RWPE2 (cell line): ENCODE measurements at regions not wholly inside any gene's neighbourhood (a gene's known extent, or its start where the extent isn't known, plus 50 kb on each side); places are given as distances from the start of the nearest gene placed in this dataset.

ENCODE experiments used
- ATAC-seq: fragments of 200-7000 bp; cut with Tn5 transposase; 3 replicates; pipeline ENCODE4 v1.9.1; 2021; ENCODE audit warnings: low read depth
- DNase-seq: peaks from one replicate; pipeline ENCODE4 v3.0.0-alpha.2; 2020; ENCODE audit warnings: low spot score
- H3K27ac ChIP-seq: fragments of 450-650 bp; 2 replicates; pipeline ENCODE4 v1.5.1; 2017; ENCODE audit warnings: mild to moderate bottlenecking; ENCODE audit not compliant: poor library complexity, severe bottlenecking
- H3K27me3 ChIP-seq: fragments of 250-450 bp; sonication (Bioruptor Pico); 2 replicates; pipeline ENCODE4 v1.5.1; 2021; ENCODE audit warnings: mild to moderate bottlenecking, moderate library complexity; ENCODE audit not compliant: insufficient read depth, poor library complexity, severe bottlenecking
- H3K36me3 ChIP-seq: fragments of 250-450 bp; sonication (Bioruptor Pico); 2 replicates; pipeline ENCODE4 v1.5.1; 2020; ENCODE audit warnings: low read depth, mild to moderate bottlenecking, moderate library complexity
- H3K4me1 ChIP-seq: fragments of 250-450 bp; sonication (Bioruptor Pico); 2 replicates; pipeline ENCODE4 v1.5.1; 2021; ENCODE audit warnings: mild to moderate bottlenecking, moderate library complexity; ENCODE audit not compliant: insufficient read depth, poor library complexity, severe bottlenecking
- H3K4me3 ChIP-seq: fragments of 250-450 bp; sonication (Bioruptor Pico); 2 replicates; pipeline ENCODE4 v1.5.1; 2021; ENCODE audit warnings: mild to moderate bottlenecking, moderate library complexity; ENCODE audit not compliant: severe bottlenecking
- H3K9me3 ChIP-seq: fragments of 250-450 bp; sonication (Bioruptor Pico); 2 replicates; pipeline ENCODE4 v1.5.1; 2021; ENCODE audit warnings: mild to moderate bottlenecking, moderate library complexity; ENCODE audit not compliant: severe bottlenecking
- TF ChIP-seq, protein P1 (sequence below): fragments of 450-650 bp; IDR thresholded peaks from one replicate; pipeline ENCODE4 v1.5.1; 2017; ENCODE audit warnings: mild to moderate bottlenecking, moderate library complexity; ENCODE audit not compliant: poor library complexity, severe bottlenecking

DNA sequence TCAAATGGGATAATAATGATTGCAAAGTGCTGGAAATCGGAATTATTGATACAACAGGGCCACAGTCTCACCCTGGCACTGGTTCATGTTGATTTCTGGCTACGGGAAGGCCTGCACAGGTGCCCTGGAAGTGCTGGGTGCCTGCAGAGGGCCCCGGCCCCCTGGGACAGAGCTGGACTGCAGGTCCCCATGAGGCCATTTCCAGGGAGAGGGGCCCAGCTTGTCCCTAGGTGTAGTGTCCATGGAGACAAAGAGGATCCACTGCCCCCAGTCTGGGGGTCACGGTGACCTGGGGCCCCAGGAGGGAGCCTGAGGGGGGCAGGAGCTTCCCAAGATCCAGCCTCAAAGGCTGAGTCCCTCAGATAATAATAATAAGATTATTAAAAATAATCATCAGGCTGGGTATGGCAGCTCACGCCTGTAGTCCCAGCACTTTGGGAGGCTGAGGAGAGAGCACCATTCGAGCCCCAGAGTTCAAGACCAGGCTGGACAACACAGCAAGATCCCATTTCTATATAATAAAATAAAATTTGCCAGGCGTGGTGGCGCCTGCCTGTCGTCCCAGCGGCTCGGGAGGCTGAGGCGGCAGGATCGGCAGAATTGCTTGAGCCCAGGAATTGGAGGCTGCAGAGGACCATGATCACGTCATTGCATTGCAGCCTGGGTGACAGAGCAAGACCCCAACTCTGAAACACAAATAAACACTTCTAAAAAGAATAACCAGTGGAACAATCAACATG, 98.1 kb downstream of the MICALL2 start:
- peak; percentile 24 for DNase-seq
- no peaks in the 10 kb centered on the region for H3K4me1 ChIP-seq
- TF ChIP-seq, protein P1, sequence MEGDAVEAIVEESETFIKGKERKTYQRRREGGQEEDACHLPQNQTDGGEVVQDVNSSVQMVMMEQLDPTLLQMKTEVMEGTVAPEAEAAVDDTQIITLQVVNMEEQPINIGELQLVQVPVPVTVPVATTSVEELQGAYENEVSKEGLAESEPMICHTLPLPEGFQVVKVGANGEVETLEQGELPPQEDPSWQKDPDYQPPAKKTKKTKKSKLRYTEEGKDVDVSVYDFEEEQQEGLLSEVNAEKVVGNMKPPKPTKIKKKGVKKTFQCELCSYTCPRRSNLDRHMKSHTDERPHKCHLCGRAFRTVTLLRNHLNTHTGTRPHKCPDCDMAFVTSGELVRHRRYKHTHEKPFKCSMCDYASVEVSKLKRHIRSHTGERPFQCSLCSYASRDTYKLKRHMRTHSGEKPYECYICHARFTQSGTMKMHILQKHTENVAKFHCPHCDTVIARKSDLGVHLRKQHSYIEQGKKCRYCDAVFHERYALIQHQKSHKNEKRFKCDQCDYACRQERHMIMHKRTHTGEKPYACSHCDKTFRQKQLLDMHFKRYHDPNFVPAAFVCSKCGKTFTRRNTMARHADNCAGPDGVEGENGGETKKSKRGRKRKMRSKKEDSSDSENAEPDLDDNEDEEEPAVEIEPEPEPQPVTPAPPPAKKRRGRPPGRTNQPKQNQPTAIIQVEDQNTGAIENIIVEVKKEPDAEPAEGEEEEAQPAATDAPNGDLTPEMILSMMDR: no peak

DNA sequence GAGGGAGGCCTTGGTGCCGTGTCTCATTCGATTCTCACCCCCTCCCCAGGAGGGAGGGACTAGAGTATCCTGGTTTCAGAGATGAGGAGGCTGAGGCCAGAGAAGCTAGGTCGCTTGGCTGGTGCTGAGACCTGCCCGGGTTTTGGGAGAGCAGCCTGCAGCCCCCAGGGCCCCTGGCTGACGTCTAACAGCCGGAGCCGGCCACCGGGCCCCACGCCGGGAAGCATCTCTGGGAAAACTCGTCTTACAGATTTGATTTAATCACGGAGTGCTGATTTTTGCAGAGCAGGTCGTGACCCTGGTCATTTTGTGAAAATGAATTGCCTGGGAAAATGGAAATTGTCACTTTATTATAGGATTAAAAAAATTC, 97.5 kb downstream of the MICALL2 start:
- no peaks in the 10 kb centered on the region for H3K27me3 ChIP-seq
- TF ChIP-seq, protein P1: no peak
- H3K9me3 ChIP-seq: no peaks in the 10 kb centered on the region
- no peaks in the 10 kb centered on the region for H3K4me1 ChIP-seq
- DNase-seq: peak; percentile 43
- H3K36me3 ChIP-seq: no peaks in the 10 kb centered on the region
- H3K4me3 ChIP-seq: no peak overlapping the region
- ATAC-seq: no peak
- no peak overlapping the region for H3K27ac ChIP-seq

More for the DNA sequence above, 98.1 kb downstream of the MICALL2 start:
- no peak for ATAC-seq
- Histone ChIP-seq H3K36me3 (no peaks in the 10 kb centered on the region), H3K27ac (no peak overlapping the region), H3K4me3 (no peak overlapping the region), H3K9me3 (no peaks in the 10 kb centered on the region), H3K27me3 (peaks cover 2% of the 10 kb centered on the region)

DNA sequence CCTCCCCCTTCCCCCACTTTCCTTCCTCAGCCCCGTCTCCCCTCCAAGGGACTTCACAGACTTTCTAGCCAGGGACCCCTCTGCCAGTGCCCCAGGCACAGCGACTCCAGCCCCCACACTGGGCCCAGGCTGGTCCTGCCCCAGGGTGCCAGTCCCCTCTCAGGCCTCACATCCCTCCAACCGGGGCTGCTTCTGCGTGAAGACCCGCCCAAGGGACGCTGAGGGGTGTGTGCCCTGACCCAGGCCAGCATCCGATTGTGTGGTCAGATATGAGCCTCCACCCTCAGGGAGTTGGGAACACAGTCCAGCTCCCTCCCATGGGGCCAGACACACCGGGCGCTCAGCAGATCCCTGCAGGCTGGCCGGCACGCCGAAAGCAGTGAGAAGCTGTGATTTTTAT, 97.0 kb downstream of the MICALL2 start:
- peaks cover 2% of the 10 kb centered on the region for H3K27me3 ChIP-seq
- no peaks in the 10 kb centered on the region for H3K36me3 ChIP-seq

DNA sequence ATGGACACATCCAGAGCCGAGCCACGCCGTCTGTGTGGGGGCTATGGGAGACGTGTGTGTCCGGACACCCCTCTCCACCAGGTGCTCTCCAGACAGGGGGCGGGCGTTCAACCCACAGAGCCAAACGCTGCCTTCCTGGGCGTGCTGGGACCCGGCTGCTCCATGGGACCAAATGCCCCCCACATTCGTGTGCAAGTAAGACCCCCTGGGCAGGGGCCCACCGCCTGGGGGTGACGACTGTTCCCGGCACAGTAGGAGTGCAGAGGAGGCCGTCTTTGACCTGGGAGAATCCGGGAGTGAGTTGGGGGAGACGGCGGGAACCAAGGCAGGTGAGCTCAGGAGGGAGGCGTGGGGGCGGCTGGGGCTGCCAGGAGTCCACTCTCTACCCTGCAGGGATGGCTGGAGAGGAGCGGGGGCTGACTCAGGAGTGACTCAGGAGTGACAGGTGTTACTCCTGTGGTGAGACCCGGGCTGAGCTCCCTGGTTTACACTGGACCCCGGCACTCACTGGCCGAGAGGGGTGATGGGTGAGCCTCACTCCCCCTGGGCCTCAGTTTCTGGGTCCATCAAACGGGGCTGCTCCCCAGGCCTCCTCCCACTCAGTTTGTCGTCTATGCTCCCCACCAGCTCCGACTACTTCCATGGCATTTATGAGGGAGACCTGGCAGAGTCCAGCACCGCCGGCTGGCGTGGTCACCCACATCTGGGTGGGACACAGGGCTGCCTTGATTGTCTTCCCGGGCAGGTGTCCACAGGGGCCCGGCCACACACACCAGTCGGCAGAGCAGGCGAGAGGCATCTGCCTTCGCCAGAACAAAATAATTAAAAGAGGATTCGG, 95.0 kb downstream of the MICALL2 start:
- no peak for DNase-seq
- no peaks in the 10 kb centered on the region for H3K4me1 ChIP-seq
- H3K27ac ChIP-seq: no peak overlapping the region
- TF ChIP-seq, protein P1: no peak
- H3K36me3 ChIP-seq: no peaks in the 10 kb centered on the region
- H3K4me3 ChIP-seq: no peak overlapping the region
- no peaks in the 10 kb centered on the region for H3K9me3 ChIP-seq
- peaks cover 16% of the 10 kb centered on the region for H3K27me3 ChIP-seq
- ATAC-seq: peak; percentile 33; the same call in 1 of the 3 replicates

More for the DNA sequence above, 97.0 kb downstream of the MICALL2 start:
- no peak for ATAC-seq
- no peaks in the 10 kb centered on the region for H3K4me1 ChIP-seq
- no peaks in the 10 kb centered on the region for H3K9me3 ChIP-seq
- no peak overlapping the region for H3K27ac ChIP-seq
- TF ChIP-seq, protein P1: no peak
- no peak overlapping the region for H3K4me3 ChIP-seq
- peak; percentile 57 for DNase-seq
